ENCODE measurements at regions not wholly inside any gene's neighbourhood (a gene's known extent, or its start where the extent isn't known, plus 50 kb on each side); places are given as distances from the start of the nearest gene placed in this dataset.
A peak's percentile ranks its signal among the peaks of the same experiment; 100 is the strongest.

DNA sequence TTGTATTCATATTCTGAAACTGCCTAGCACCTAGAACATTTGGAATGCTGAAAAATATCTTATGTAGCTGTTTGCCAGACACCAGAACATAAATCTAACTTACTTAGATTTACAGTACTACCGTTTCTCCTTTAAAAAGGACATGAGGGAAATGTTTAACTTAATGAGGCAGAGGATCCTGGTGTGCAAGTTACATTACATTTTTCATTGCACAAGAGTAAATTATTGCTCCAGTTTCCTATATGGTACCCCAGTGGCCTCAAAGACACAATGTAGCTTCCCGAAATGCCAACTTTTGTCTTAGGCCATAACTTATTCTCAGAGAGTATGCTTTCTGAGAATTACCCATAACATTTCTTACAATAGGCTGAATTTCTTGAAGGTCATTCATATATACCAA is 105.5 kb upstream of the DTNA start:
- no peak for DNase-seq

DNA sequence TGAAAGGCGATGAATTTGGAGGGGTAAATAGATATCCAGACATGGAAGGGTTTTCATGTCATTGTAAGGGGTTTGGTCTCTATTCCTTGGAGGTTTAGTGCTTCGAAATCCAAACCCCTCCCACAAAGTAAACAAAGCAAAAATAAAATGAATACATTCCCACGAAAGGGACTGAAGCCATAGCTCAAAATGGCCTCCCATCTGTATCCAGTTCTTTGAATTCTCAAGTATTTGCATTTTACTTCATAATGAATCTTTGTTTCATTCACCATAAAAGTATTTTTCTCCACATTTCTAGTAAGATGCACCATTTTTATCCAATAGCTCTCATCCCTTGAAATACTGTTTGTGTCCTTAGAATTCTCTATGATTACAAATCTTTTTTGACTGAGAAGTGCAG is 103.2 kb upstream of the DTNA start:
- no peak for DNase-seq

DNA sequence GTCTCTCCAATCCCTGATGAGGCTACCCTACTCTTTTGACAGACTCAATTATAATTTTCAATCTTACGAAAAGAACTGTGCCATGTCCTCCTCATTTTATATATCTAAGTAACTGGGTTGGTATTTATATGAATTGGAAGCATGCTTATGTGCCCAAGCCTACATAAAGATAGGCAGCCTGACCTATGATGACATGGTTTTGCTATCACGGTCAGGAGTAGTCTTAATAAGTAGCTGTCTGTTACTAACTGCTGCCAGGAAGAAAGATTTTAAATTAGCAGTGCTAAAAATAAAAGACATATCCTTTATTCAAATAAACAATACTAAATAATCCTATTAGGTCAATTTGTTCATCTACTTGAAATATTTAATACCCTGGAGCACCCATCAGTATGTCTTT is 102.0 kb upstream of the DTNA start:
- no peak for DNase-seq

DNA sequence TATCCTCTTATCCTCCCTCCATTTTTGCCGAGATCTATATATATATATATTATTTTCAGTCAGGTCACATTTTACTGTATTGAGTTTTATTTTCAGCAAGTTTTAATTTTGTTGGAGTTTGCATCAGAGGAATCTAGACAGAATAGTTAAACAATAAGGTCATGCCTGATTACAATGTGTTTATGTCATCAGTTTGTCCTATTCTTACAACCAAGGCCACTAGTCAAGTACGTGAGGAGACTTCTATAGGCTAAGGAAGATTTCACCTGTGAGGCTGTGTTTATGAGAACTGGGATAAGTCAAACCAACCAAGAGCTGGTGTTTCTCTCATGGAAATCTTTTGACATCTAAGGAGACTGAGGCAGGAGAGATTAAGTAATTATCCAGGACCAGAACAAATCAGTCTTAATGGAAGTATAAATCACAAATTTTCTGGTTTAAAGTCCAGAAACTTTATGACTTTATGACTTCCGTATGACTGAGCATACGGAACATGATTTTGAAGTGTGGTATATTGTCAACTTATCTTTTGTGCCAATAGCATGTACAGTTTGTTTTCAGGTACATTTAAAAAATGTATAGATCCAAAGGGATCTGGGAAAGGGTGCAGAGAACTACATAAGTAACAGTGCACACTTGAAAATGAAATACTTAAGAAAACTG is 100.0 kb upstream of the DTNA start:
- DNase-seq, result no peak

DNA sequence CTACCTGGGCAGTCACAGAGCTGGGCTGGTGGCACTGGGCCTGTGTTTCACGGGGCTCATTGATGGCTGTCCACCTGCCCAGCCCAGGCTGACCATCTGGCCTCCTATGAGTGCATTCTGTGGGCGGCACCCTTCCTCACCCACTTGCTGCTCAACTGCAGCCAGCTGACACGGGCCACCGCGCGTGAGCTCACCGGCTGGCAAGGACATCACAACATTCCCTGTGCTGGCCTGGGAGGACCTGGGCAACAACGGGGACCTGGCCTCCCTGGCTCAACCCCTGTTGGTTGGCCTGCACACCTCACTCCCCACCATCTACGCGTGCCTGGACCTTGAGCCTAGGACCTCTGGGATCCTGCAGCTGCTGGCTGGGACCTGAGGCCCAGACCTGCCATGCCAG is 98.2 kb upstream of the DTNA start:
- DNase-seq, result no peak

DNA sequence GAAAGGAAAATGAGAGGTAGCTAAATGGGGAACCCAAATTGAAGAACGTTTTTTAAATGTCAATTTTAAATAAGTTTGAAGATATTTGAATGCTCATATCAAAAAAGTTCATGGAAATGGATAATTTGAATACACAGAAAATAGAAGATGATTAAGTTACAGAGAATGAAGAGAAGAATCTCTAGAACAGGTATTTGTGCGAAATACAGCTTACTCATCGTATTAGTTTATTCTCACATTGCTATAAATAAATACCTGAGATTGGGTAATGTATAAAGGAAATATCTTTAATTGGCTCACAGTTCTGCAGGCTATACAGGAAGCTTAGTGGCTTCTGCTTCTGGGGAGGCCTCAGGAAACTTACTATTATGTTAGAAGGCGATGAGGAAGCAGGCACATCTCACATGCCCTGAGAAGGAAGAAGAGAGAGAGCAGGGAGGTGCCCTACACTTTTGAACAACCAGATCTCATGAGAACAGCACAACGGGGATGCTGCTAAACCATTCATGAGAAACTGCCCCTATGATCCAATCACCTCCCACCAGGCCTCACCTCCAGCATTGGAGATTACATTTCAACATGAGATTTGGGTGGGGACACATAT is 89.7 kb upstream of the DTNA start:
- DNase-seq, result no peak

DNA sequence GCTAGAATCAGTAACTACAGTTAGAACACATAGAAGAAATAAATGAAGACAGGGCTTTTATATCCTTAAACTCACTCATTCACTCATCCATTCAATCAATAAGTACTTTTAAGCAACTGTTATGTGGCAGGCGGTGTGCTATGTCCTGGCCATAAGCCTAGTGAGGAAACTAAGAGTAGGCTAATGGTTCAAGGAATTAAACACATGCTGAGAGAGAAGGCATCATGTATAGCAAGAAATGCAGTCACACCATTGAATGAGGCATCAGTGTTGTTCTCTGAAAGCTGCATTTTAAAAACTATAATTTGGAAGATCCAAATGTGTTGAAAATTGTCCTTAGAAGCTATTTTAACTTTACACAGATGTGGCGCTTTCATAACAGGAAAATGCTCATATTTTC is 86.5 kb upstream of the DTNA start:
- DNase-seq, result no peak

DNA sequence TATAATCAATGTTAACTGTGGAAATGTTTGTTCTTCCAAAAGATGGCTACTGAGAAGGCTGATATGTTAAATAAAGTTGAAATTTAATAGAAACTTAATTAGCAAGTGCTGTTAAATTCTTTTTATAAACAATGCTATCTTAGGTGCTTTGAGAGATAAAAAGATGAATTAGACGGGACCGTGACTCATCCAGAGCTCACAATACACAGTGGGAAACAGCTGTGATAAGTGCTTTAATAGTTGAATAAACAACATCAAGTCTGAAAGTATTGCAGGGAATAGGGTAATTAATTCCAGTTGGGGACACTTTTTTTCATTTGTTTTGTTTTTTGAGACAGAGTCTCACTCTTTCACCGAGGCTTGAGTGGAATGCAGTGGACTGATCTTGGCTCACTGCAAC is 85.5 kb upstream of the DTNA start:
- peak; percentile 26 for DNase-seq

DNA sequence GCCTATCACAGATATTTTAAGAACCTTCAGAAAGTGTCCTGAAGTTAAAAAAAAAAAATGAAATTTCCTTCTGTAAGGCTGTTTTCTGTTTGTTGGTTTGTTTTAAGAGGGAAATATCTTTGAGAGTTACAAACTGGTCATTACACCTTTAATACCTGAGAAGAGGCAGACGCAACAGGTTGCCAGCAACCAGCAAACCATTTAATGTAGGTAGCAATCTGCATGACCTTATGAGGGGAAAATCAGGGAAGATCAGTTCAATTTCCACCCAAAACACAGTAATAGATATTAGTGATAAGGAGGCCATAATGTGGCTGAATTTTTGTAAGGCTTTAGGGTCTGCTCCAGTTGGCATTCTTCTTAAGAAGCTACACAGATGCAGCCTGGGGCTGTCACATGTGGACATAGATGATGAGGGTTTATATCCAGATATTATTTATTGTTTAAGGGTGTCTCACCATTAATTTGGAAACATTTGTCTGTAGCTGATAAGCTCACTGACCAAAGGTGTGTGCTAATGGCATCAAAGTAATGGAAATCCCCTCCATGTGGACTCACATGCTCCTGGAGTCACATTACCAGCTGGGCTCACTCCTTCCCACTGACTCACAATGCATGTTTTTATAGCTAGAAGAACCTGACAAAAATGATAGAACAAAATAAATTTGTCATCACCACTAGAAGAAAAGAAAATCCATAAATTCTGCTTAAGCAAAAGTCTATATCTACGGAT is 83.5 kb upstream of the DTNA start:
- no peak for DNase-seq

DNA sequence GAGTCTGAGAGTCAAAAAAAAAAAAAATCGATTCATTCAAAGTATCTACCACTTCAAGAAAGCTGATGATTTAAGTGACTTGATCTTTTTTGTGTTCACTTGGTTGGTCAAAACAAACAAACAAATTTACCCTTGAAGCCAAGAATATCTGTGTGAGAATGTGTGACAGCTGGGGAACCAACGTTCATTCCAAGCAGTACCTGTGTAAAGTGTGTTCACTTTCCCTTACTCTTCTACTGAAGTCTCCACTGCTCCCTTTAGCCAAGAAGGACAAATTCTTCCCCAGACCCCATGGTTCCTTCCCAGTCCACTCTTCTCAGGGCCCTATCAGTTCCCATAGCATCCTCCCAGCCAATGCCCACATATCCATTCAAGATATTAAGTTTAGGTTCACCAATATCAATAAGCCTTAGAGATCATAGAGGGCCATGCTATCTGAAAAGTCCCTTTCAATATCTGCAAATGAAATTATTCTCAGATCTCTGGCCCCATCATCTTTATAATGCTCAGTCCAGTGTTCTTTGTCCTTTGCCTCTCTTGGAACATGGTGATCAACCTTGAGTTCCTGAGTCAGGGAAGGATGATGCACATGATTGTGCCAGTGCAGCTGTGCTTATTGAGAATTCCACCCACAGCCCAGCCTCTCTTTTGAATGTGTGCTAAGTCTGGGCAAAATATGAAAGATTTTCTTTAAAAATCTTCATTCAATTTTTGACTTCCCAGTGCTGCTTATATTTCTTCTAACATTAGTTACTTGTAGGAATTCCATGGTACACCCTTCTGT is 82.8 kb upstream of the DTNA start:
- no peak for DNase-seq

DNA sequence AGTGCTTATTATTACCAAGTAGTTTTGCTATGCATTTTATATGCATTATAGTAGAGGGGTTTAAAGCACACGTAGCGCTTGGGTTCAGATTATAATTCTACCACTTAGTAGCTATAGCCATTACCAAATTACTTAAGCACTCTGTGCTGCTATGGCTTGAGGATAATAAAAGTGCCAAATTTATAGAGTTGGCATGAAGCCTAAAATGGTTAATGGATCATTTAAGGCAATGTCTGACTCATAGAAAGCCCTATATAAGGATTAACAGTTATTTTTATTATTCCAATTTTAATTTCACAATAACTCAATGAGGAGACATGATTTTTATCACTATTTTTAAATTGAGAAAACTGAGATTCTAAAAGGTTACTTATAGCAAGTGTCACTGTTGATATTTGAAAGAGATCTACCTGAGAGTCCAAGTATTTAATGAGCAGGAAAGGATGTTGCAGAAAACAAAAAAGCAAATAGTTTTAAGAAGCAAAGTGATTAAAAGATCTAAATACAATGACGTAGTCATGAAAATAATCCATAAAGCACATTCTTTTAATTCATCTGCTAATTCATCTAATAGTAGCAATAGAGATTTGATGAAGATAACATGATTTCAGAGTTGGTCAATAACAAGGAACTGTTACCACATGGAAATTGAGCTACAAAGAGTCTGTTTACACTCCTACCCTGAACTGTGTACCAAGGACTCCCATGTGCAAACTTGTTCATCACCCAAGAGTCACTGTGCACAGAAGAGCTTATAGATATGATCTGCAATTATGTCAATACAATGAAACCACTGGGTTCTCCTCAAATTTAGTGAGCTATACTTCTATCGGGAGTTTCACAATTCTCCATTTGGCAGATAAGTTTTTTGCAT is 78.8 kb upstream of the DTNA start:
- no peak for DNase-seq

DNA sequence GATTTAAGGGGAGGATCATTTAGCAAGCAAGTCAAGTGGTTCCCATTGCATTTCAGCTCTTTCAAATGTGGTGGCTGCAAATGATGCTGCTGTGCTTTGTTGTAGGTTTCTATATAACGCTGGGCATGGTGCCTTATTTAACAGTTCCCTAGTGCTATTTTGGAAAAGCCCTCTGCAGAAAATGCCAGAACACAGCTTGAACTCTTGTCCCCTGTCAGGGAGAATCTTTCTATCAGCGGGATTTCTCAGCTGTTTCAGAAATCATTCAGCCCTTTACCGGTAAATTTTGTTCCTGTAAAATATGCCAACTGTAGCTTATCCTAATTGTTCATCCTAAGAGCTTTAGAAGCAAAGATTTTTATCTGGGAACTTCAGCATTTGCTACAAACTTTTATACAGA is 77.8 kb upstream of the DTNA start:
- no peak for DNase-seq

DNA sequence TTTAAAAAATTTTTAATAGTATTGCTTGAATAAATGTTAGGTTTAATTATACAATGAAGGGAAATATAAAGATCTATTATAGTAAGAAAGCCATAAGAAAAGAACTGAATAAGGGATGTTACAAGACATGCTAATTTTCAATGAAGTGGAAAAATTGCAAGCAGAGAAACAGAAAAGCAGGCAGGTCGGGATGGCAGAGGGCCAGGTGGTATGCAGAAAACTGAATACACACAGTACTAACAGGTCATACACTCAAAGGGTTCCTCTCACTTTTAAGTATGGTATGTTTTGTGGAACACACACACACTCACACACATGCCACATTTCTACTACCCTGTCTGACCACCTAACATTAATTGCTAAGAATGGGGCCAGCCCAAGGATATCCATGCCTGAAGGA is 76.7 kb upstream of the DTNA start:
- no peak for DNase-seq

DNA sequence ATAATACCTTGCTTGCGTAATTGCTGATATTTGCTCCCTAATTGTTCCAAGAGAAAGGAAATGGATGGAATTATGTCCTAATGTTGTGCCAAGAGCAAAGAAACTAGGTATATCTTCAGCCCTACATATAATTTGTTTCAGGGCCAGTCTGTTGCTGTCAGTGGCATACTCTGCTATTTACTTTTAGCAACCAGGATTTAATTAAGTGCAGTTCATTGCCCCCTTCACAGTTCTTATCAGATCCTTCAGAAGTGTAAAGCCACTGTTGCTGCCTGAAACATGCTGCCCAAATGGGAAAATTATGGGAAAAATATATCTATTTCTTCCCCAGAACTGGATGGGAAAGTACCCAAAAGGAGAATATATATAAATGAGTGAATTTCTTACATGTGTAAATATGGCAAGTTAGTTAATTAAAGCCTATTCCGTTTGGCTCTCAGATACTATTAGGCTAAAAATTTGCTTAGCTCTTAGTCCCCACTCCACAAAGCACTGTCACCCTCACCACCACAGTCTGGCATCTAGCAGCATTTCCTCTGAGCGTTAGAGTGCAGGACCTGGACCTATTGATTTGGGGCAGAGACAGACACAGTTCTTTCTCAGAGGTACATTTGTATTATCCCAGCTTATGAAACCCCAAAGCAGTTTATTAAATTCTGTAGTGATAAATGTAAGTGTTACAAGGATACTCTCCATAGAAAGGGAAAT is 72.8 kb upstream of the DTNA start:
- no peak for DNase-seq

DNA sequence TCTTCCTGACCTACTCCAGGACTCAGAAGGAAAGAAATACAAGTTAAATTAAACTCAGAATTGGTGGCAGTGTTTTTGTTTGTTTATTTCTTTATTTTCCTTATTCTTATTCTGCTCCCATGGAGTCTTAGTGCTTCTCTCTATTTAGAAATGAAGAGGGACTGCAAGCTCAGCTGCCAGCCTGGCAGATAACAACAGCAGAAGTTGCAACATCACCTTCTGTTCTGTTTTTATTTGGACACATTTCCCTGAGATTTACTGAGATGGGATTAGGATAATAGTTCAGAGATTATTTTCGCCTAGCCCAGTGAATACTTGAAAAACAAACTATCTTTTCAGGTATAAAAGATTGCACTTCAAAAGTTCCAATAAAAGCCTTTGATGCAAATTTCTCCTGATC is 70.4 kb upstream of the DTNA start:
- DNase-seq, result no peak

DNA sequence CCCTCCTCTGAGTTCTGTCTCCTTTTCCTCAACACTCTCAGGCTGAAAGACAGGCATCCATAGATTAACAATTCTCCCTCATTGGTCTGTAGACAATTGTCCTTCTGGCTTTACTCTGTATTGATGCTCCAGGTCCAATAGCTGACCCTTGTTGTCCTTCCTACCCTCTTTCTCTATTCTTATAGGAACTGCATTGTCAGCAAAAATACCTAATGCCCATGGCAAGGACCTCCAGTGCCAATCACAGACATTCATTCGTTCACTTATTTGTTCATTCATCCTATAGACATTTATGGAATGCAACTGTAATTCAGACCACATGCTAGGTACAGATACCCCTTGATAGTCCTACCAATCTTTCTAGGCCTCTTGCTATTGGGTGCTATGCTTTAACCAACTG is 69.8 kb upstream of the DTNA start:
- DNase-seq, result no peak

DNA sequence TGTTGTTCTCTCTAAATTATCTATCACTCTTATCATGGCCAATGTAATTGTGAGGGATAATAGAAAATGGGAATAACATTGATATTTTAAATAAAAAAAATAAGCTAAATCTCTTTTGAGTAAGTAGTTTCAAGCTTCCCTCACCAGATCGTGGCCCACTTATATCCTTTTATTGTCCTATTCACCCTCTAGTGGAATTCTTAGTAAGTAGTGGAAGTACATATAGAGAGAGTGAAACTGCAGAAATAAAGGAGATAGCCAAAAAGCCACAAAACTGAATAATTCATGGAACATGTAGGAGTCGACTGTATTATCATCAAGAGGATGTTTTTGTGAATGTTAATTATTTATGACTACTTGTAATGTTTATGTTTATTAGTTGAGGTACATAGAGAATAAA is 66.1 kb upstream of the DTNA start:
- DNase-seq, result no peak

DNA sequence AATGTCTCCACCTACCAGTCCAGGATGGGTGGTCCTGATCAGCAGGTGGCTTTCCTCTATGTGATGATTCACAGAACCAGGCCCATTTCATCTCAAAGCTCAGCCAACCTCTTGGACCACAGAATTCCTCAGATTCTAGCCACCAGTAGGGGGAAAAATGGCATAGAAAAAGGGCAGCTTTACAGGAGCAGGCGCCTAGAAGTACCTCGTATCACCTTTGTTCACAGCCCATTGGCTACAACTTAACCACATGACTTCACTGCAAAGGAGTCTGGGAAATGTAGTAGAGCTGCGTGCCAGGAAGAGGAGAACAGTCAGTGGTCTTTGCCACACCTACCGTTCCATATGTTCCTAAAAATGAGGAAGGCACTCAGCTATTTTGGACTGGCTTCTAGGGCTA is 62.8 kb upstream of the DTNA start:
- no peak for DNase-seq

DNA sequence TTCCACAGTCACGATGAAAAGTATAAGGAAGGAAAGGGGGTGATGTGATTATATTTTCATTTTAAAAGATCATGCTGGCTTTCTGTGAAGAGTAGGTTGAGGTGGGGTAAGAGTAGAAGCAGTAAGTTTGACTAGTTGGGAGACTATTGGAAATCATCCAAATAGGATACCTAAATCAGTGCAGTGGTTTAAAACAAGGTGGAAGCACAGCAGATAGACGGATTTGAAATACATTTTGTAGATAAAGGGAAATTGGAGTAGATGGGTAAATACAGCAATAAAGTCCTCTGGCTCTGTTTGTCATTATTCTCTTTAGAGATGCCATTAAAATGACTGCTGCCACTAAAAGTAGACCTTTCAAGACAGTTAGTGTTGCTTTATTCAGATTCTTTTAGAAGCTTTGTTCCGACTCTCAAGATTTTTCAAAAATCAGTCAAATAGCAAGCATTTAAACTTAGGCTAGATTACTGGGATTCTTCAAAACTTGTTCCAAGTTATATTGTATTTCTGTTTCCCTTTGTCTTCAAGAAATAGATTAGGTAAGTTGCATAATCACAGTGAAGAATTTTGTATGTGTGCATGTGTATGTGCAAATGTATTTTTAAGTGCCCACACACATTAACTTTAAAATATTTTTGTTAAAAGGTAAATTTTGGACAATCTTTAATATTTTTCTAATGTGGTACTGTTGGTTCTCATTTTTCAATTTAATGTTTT is 61.7 kb upstream of the DTNA start:
- no peak for DNase-seq

DNA sequence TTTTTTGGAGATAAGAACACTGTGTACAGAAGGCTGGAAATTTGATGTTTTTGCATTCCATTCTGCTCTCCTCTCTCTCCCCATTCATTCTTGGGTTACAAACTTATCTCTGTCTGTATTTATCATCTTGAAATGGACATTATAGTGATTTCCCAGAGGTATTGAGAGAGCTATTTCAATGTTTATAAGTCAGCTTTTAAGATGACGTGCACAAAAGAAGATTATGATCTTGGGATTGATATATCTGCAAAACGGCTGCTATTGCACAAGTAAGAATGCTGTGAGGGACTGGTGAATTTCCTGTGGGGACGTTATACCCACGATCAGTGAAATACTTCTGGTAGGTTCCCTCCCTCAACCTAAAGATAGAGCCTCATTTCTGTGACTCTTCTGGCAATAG is 61.0 kb upstream of the DTNA start:
- no peak for DNase-seq

DNA sequence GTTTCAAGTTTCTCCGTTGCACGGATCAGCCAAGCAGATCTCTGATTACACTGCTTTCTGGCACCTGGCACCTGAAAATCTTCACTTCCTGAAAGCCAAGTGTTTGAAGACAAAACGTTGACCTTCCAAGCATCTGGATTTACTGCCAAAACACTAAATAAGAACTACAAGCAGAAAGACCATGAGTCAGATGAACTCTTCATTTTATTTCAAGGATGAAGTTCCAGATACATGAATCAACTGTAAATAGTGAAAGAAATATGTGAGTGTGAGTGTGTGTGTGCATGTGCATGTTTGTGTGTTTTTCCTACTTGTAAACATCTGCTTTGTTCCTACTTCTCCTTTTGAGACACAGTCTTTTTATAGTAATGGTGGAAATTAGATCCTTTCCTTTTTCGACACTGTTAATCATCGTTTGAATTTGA is 60.0 kb upstream of the DTNA start:
- DNase-seq, result no peak

Measured in NCI-H774 (cell line).